HG03457 (cell line): ENCODE measurements at regions not wholly inside any gene's neighbourhood (a gene's known extent, or its start where the extent isn't known, plus 50 kb on each side); places are given as distances from the start of the nearest gene placed in this dataset.
"Not testable (repeated sequence)": the region's sequence is repeated elsewhere in the genome, so short reads cannot be mapped to it uniquely, and the experiment has no call there.

Source experiments
- ATAC-seq: cut with Tn5 transposase; IDR thresholded peaks from one replicate; pipeline ENCODE4 v1.9.1; 2021; ENCODE audit warnings: moderate number of reproducible peaks; ENCODE audit not compliant: unreplicated experiment

GRCh38 chr7:80082213-80082612 is 52.4 kb upstream of the GNAI1 start:
- ATAC-seq, result no peak

GRCh38 chr7:80078886-80079285 is 55.7 kb upstream of the GNAI1 start:
- ATAC-seq, result no peak

GRCh38 chr7:80078159-80078731 is 56.4 kb upstream of the GNAI1 start:
- no peak for ATAC-seq

- ATAC-seq, result no peak
Measured at GRCh38 chr7:80070391-80070790, 64.2 kb upstream of the GNAI1 start.

- no peak for ATAC-seq
Measured at GRCh38 chr7:80066639-80067038, 68.0 kb upstream of the GNAI1 start.

GRCh38 chr7:80063834-80064233 is 70.8 kb upstream of the GNAI1 start:
- ATAC-seq, result no peak

- ATAC-seq, result no peak
Measured at GRCh38 chr7:80060218-80060806, 74.3 kb upstream of the GNAI1 start.

GRCh38 chr7:80057488-80057887 is 77.1 kb upstream of the GNAI1 start:
- ATAC-seq, result no peak

GRCh38 chr7:80054356-80054755 is 80.3 kb upstream of the GNAI1 start:
- ATAC-seq, result no peak

GRCh38 chr7:80053124-80053523 is 81.5 kb upstream of the GNAI1 start:
- ATAC-seq, result no peak

GRCh38 chr7:80047856-80048459 is 86.7 kb upstream of the GNAI1 start:
- ATAC-seq, result no peak

- no peak for ATAC-seq
Measured at GRCh38 chr7:80047032-80047431, 87.6 kb upstream of the GNAI1 start.

GRCh38 chr7:80044796-80045195 is 89.8 kb upstream of the GNAI1 start:
- ATAC-seq, result no peak

- no peak for ATAC-seq
Measured at GRCh38 chr7:80040752-80041151, 93.9 kb upstream of the GNAI1 start.

GRCh38 chr7:80040335-80040734 is 94.3 kb upstream of the GNAI1 start:
- ATAC-seq, result no peak

GRCh38 chr7:80039251-80039884 is 95.3 kb upstream of the GNAI1 start:
- ATAC-seq, result no peak

GRCh38 chr7:80037689-80038088 is 96.9 kb upstream of the GNAI1 start:
- ATAC-seq, result no peak

GRCh38 chr7:80036107-80036506 is 98.5 kb upstream of the GNAI1 start:
- ATAC-seq, result no peak

GRCh38 chr7:80028717-80029116 is 105.9 kb upstream of the GNAI1 start:
- no peak for ATAC-seq

- no peak for ATAC-seq
Measured at GRCh38 chr7:80027611-80028173, 106.9 kb upstream of the GNAI1 start.

- ATAC-seq, result no peak
Measured at GRCh38 chr7:80026766-80027165, 107.9 kb upstream of the GNAI1 start.

- not testable (repeated sequence) for ATAC-seq
Measured at GRCh38 chr7:80020277-80020676, 114.4 kb upstream of the GNAI1 start.
